GM20000 (cell line): ENCODE measurements at regions not wholly inside any gene's neighbourhood (a gene's known extent, or its start where the extent isn't known, plus 50 kb on each side); places are given as distances from the start of the nearest gene placed in this dataset.

Source experiments
- DNase-seq: peaks from one replicate; pipeline ENCODE4 v3.0.0; 2012; ENCODE audit warnings: low spot score
- CTCF ChIP-seq: IDR thresholded peaks from 2 replicates; pipeline ENCODE4 v1.5.1; 2012; ENCODE audit warnings: mild to moderate bottlenecking, control low read depth; ENCODE audit errors: extremely low read depth, missing control alignments

GRCh38 chr15:66622591-66623022 is 56.8 kb upstream of the LCTL start:
- no peak for DNase-seq
- TF ChIP-seq CTCF = no peak

- DNase-seq = no peak
- TF ChIP-seq CTCF = no peak
These were observed 58.1 kb upstream of the LCTL start for GRCh38 chr15:66623801-66624453.

- no peak for TF ChIP-seq CTCF
- DNase-seq = no peak
These were observed 59.7 kb upstream of the LCTL start for GRCh38 chr15:66625531-66625930.

GRCh38 chr15:66625974-66626373 is 60.2 kb upstream of the LCTL start:
- no peak for TF ChIP-seq CTCF
- no peak for DNase-seq

GRCh38 chr15:66628976-66629723 is 63.4 kb upstream of the LCTL start:
- DNase-seq = no peak
- no peak for TF ChIP-seq CTCF

GRCh38 chr15:66629817-66630576 is 64.2 kb upstream of the LCTL start:
- DNase-seq = no peak
- no peak for TF ChIP-seq CTCF
